GM19463 (cell line): ENCODE measurements at regions not wholly inside any gene's neighbourhood (a gene's known extent, or its start where the extent isn't known, plus 50 kb on each side); places are given as distances from the start of the nearest gene placed in this dataset.
"Not testable (repeated sequence)": the region's sequence is repeated elsewhere in the genome, so short reads cannot be mapped to it uniquely, and the experiment has no call there.

ENCODE experiments used
- ATAC-seq: cut with Tn5 transposase; IDR thresholded peaks from one replicate; pipeline ENCODE4 v1.9.1; 2021; ENCODE audit warnings: mild to moderate bottlenecking, moderate library complexity; ENCODE audit not compliant: unreplicated experiment

- ATAC-seq, result no peak
These were observed 60.1 kb upstream of the FAM171A1 start for GRCh38 chr10:15430969-15431771.

GRCh38 chr10:15428681-15429080 is 57.6 kb upstream of the FAM171A1 start:
- ATAC-seq, result no peak

GRCh38 chr10:15427843-15428414 is 56.8 kb upstream of the FAM171A1 start:
- ATAC-seq, result no peak

- ATAC-seq, result no peak
These were observed 55.5 kb upstream of the FAM171A1 start for GRCh38 chr10:15426558-15426957.

- no peak for ATAC-seq
These were observed 55.0 kb upstream of the FAM171A1 start for GRCh38 chr10:15426115-15426514.

GRCh38 chr10:15421875-15422274 is 50.8 kb upstream of the FAM171A1 start:
- ATAC-seq, result not testable (repeated sequence)
